HG02884 (cell line): ENCODE measurements at regions not wholly inside any gene's neighbourhood (a gene's known extent, or its start where the extent isn't known, plus 50 kb on each side); places are given as distances from the start of the nearest gene placed in this dataset.

ENCODE experiments used
- ATAC-seq: cut with Tn5 transposase; IDR thresholded peaks from one replicate; pipeline ENCODE4 v1.9.1; 2021; ENCODE audit warnings: mild to moderate bottlenecking, moderate library complexity; ENCODE audit not compliant: unreplicated experiment

DNA sequence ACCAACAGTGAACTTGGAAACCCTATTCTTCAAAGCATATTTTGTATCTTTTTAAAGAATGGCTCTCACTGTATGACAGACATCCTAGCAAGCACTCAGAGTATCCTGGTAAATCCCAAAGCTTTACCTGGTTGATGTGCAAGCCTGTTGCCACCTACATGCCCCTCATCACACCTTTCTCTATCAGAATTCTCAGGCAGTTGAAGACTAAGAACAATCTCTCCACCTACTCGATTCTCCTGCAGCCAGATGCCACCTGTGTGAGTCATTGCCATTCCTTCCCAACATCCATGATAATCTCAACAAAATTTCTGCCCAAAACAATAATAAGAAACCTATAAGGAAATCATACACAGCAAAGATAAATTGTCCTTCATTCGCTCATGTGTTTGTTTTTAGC is 659.8 kb downstream of the BCL11A start:
- ATAC-seq: no peak

DNA sequence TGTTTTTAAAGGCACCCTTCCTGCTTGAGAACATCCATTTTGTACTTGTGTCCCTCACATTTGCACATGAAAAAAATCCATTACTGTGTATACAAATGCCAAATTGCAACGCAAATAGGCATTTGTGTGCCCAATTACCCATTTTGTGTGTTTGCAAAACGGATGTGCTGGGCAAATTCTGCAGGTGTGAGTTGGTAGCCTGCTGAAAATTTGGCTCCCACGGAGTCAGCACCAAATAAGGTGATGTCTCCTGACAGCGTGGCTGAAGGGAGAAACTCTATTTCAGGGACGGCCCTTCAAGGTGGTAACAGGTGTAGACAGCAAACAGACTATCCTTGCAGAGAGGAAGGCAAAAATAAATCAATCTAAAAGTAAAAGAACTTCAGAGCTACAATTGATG is 661.1 kb downstream of the BCL11A start:
- ATAC-seq: no peak

DNA sequence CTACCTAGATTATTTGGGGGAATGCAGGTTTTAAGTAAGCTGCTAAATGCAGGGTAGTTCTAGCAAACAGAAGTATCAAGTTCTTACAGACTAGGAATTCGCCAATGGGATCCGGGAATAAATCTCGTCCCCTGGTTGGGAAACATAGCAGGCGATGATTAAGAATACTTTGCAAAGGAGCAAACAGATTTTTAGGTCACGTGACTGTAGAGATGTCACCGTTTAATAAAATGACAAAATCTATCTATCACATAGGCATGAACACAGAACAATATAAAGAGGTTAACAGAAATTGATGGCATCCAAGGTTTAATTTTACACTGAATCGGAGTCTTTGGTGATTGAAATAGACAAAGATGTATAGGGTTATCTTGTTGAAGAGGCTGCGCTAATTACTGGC is 664.1 kb downstream of the BCL11A start:
- ATAC-seq: no peak

DNA sequence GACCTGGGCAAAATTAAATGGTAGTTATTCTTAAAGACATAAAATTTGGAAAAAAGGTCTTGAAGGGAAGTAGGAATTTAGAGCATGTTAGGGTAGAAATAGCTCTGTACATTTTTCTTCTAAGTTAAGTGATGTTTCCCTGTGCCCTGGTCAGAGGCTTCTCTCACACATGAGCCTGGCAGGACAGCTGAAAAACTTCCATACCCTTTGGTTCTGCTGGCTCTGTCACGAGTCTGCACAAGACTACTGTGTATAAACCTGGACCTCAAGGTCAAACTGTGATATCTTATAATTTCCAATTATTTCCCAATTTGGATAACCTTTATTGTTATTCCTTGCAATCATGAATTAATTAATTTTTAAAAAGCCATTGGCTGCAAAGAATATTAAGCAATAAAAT is 664.7 kb downstream of the BCL11A start:
- no peak for ATAC-seq

DNA sequence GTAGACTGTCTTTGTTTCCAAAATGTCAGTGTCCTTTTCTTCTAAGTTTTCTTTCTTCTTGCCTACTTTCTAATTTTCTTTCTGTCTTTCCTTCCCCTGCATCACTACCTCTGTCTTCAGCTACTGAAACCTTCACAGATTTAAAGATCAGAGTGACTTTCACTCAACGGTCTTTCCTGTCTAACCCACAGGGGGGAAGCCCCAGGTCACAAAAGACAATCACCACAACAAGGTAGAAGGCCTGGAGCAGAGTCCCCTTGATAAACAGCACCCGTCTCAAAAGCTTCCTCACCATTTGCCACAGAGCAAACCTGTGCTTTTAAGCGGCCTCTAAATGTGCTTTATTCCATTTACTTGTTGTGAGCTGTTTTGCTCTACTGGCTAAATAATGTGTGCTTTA is 665.4 kb downstream of the BCL11A start:
- peak; percentile 98 for ATAC-seq

DNA sequence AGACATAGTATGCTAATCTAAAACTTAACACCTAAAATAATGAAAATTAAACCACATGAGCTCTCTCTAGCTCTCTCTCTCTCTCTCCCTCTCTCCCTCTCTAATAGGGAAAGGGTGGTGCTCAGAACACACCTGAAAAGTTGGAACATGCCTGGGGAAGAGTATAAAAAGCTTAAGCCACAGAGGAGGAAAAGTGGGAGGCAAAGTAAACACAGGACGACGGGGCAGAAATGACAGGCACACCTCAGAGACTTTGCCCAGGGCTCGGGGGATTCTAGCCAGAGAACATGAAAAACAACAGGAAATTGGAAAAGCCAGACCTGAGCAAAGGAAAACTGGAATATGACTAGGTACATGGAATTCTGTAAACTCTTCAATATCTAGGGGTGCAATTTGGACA is 666.1 kb downstream of the BCL11A start:
- no peak for ATAC-seq

DNA sequence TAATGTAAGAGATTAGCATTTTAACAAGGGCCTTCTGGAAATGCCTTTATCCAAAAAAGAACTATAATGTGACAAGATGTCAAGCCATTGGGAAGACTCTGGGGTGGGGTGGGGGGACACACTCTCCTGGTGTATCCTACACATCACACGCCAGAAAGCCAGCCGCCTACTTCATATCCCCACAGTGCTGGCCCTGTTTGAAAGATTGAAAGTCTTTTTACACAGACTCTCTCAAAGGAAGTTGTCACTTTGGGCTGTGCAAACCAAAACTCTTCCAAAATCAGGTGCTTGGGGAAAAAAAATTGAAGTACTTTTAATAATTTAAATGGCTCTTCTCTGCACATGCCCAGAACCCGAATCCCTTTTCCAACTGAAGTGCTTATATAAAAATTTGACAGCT is 666.7 kb downstream of the BCL11A start:
- no peak for ATAC-seq

DNA sequence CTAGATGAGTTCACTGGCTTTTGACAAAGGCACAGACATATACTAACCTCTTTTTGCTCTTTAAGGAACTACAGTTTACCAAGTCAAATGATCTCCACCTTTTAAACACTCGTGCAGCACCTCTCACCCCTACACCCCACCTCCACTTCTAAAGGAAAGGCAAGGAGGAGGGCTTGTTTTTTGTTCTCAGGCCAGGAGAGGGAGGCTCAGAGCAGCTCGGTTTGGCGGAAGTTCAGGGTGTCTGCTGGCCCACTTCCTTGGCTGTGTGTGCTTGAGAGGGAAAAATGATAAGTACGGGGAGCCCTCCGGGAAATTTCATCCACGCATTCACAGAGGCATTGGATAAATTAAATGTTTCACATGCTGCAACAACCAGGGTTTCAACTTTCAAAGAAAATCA is 667.9 kb downstream of the BCL11A start:
- ATAC-seq: no peak

DNA sequence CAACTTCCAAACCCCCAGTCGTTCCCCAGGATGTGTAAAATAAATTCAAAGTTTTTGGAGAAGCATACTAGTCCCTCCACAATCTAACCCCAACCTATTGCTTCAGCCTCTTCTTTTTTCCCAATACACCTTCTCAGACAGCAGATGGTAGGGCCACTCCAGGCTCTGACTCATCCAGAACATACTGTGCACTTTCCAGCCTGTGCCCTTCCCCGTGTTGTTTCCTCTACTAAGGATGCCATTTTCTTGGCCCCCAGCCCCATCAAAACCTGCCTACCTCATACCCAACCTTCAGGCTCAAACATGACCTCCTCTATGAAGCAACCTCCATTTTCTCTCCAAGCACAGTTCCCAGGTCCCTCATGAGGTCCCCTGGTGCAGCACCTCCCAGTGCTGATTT is 669.3 kb downstream of the BCL11A start:
- no peak for ATAC-seq

DNA sequence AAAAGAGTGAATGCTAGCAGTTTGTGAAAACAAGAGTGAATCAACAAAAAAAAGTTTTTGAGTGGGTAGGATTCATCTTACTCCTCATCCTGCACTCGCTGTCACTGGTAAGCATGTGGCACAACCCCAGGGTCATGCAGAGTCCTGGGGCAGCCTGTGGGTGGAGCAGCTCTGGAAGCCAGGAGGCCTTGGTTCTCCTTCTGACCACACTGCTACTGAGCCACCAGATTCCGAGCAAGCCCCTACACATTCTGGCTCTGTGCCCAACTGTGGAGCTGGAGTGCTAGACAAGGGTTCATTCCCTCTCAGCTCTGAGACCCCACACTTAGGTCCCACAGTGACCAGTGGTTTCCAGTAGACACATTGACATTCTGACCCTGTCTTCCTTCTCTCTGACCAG is 670.6 kb downstream of the BCL11A start:
- no peak for ATAC-seq

DNA sequence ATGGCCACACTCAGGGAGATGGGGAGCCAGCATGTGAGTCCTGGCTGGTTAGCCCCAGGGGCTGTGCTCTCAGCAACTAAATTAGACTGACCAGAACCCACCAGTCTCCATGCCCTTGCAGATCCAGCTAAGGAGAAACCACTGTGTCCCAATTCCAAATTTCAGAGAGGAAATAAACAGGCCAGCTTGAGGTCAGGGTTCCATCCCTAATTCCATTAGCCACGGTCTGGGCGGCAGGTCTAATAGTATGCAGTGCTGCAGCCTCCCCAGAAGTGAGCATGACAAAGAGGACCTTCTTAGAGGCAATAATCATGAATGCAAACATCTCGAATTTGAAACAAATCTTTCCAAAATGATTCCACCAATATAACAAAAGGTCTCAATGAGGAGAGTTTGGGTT is 671.2 kb downstream of the BCL11A start:
- ATAC-seq: no peak

DNA sequence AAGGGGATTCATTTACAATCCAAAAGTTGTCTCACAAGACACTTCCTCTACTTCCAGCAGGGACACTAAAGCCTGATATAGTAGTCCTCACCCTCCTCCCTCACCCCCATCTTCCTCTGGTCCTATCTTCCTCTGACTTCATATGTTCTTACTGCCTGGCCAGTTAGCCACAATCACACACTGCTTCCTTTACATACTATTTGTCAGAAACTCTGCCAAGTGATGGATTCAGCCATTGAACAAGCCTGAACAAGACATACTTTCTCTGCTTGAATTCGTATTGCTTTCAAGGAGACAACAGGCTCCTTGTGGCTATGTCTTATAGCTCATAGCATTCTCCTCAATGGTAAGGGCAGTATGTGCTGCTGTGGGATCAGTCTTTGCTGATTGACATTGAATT is 672.2 kb downstream of the BCL11A start:
- no peak for ATAC-seq

DNA sequence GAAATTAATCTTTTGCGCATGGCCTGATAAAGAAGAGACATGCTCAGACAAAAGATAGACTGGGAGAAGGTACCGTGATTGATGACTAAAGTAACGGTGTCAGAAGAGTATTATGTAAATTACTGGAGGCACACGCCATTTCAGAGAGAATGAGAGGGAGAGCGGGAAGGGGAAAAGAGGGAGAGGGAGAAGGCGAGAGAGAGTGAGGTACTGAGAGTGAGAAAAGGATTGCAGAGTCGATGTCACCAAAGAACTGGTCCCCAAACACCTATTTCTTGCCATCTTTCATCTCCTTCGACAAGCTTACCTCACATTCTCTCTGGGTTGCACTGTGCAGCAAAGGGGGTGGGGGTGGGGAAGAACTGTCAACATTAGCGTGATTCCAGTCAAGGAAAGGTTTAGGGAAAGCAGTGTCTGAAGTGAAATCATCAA is 673.7 kb downstream of the BCL11A start:
- no peak for ATAC-seq

DNA sequence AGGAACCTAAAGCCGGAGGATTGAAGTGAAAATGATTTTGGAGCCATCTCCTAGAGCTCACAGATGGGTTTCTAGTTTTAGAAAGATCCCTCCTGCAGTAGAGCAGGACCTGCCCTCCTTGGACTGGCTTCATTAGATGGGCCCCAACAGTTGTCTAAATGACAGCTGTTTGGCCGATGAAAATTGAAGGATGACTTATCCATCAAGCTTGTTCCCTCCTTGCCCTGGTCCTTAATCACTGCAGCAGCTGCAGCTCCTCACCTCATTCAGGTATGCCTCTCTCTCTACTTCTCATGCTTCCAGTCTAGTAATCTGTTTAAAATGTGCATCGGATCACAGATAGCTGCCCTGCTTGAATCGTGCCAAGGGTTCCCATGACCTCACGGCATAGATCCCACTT is 677.6 kb downstream of the BCL11A start:
- no peak for ATAC-seq

DNA sequence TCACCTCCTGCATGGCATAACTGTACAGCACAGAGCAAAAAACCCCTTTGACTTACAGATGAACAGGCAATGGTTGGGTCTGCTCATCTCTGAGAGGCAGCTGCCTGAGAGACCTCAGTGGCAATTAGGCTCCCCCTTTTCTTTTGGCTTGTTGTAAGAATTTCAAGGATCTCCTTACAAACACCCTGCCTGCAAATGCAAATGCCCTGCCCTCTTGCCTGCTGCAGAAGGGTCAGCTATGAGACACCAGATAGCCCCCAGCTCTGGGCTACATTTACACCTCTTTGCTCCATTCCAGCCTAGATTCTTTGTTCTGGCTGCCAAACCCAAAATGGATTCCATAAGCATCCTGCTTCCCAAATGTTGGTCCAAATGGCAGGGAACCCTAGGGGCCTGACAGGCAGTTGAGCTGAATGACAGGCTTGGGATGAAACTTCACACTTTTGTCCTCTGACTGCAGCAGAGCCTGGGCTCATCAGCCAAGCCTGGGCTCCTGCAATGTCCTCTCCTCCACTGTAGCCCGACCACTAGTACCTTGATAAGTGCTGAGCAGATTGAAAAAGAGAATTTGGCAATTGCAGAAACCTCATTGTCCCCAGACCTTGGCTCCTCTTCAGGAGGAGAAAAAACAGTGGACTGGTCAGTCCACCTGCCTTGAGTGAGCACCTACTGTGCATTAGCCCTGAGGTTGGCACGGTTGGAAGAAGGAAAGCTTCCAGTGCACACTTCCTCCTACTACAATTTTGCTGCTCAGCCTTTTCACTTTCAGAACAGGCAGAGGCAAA is 678.3 kb downstream of the BCL11A start:
- ATAC-seq: no peak

DNA sequence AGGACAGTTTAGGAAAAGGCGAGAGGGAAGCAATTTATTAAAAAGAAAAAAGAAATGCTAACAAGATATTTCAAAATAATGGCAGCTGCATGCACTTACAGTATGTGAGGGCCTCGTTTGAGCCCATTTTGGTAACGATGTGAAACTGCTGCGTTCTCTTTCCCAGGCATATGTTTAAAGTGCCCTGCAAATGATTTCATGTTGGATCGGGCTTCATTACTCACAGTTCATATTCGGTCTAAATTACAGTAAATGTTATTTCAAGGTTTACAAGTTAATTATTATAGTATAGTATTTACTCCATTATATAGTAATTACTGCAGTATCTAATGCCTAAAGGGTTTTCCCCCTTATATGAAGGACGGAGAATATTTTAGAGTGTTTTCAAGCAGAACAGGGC is 679.1 kb downstream of the BCL11A start:
- ATAC-seq: no peak

DNA sequence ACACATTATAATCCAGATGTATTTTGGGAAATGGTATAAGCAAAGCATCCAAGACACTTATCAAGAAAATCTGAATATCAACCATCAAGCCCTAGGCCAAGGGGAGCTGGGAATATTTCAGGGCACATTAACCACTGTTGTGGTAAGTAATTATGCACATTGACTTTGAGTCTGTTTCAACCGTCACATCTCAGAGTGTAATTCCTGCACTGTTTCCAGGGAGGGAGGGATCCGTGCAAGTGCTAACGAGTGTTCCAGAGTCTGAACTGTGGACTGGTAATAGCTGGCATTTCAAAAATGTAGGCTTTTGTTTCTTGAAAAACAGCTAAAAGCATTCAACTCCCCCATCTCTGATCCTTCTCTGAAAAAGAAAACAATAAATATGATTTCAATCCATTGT is 681.6 kb downstream of the BCL11A start:
- ATAC-seq: no peak

DNA sequence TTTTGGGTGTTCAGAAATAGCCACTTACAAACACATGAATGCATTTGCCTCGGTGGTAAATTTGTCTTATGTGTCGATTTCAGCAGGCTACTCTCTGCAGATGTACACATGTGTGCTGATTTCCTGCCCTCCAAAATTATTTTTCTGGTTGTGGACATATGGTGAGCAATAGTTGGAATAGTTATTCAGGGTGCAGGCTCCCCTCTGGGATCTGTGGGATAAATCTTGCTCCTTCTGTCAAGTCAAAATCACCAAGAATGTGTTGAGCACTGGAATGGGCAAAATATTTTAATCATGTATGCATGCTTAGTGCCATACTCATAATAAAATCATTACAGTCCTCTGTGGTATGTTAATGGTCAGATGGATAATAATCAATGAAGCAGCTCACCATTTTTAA is 684.5 kb downstream of the BCL11A start:
- no peak for ATAC-seq

DNA sequence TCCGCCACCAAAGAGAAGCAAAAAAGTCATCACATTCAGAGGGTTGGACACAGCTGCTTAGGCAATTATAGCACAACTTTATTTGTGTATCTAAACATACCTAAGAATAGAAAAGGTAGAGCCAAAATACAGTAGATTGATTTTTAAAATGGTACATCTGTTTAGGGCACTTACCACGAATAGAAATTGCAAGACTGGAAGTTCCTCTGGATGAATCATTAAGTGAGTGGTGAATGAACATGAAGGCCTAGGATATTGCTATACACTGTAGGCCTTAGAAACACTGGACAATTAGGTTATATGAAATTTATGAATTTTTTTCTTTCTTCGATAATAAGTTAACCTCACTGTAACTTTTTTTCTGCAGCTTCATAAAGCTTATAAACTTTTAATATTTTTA is 687.0 kb downstream of the BCL11A start:
- no peak for ATAC-seq

DNA sequence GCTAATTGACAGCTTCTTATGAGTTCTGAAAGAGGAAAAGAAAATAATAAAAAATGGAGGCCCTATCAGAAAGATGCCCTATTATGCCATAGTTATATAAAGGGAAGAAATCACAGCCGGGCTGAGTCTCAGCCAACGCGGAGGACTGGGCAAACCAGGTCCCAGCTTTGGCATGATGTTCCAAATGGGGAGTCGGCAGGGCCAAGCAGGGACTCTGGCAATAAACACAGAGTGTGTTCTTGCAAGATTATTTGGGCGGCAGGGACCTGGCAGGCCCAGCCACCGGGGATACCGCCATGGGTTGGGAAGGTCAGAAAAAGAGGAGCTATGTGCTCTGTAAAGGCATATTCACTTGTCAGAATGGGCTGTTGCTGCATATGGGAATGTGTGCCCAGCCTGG is 694.9 kb downstream of the BCL11A start:
- ATAC-seq: no peak

DNA sequence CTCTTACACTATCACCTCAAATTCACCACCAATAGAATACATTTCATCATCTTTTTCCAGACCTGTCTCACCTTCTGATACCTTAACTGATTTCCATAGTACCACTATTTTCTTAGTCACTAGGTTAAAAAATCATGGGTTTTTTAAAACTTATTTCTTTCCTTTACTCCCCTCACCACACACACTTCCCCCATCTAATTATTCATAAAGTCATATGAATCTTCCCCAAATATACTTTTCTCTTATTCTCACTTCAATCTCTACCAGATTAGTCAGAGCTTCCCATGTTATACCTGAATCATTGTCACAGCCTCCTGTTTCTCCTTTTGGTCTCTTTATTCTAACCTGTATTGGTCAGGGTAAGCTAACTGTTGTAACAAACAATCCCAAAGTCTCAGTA is 696.3 kb downstream of the BCL11A start:
- no peak for ATAC-seq

DNA sequence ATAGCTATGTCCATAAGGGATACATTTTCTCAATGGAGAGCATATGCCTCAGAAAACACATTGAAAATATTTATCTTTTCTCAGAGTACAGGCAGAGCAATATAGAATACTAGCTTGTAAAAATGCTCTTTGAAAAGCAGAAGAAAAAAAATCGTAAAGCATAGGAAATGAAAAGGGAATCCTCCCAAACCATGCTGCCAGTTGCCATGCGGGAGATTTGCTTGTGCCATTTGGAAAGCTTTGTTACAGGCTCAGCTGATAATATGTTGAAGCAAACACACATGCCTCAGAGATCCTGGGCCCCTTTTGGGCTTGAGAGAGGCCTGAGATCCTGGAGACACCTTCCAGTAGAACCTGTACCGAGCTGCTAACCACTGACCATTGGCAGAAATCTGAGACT is 697.1 kb downstream of the BCL11A start:
- ATAC-seq: no peak

DNA sequence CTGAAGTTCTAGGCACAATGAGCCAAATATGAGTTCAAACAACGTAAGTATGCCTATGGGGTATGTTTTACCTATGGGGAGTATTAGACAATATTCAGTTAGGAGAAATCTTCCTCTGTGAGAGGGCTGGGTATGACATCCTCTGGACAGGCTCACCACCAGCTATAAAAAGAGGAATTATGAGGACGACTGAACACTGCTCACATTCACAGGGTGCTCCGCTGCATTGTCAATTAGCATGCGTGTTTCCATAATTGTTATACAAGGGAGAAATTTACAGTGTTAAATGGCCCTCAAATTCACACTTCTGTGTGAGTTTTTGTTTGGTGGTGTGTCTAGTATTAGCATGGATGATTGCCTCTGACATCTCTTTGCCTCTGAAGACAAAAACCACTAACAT is 700.4 kb downstream of the BCL11A start:
- ATAC-seq: no peak
